ENCODE measurements at regions not wholly inside any gene's neighbourhood (a gene's known extent, or its start where the extent isn't known, plus 50 kb on each side); places are given as distances from the start of the nearest gene placed in this dataset.

DNA sequence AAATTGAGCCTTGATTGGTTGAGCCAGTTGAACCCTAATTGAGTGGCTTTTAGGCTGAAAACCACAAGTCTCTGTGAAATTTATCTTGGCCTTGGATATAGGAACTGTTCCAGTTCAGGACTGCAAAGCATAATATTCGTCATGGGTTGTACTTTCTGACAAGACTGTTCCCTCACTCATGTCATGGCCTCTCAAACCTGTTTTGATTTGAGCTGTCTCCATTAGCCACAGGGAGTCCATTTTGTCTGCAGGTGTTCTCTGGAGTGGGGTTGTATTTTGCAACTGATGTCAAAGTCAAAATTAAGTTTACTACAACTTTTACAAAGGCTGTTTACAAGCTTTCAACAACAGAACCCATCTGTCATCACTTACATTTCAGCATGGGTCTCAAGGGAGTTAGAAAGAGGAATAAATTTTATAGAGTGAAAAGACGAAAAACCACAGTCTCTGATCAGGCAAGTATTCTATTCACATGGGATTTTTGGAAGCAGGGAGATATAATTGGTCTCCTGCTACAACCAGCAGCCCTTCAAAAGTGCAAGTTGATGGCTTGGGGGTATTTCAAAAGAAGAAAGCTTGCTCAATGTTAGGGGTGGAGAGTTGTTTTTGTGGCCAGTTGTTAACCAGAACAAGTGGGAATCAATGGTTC, 1716.3 kb downstream of the C4orf33 start:
- DNase-seq (peak in 1 of 5 donors; percentile 7), FAIRE-seq (no peak)
- Histone ChIP-seq H3K27me3 (ENCODE audit: control insufficient read depth, insufficient read depth, low read length) (no peaks in the 10 kb centered on the region), H3K27ac (ENCODE audit: low read depth in 2 of 2, low read length in 2 of 2) (no peak overlapping the region), H3K9ac (ENCODE audit: low read length in 3 of 3) (no peak overlapping the region), H3K9me3 (ENCODE audit: control insufficient read depth in 2 of 3, insufficient read depth in 1 of 3, low read length in 3 of 3) (no peaks in the 10 kb centered on the region), H3K4me1 (ENCODE audit: control insufficient read depth in 2 of 3, insufficient read depth in 2 of 3, low read depth in 1 of 3, low read length in 3 of 3) (no peaks in the 10 kb centered on the region), H3K4me3 (ENCODE audit: low read length in 3 of 3) (no peak overlapping the region), H3K36me3 (ENCODE audit: control insufficient read depth in 2 of 3, insufficient read depth in 3 of 3, low read length in 3 of 3) (no peaks in the 10 kb centered on the region)
- TF ChIP-seq, protein P1, sequence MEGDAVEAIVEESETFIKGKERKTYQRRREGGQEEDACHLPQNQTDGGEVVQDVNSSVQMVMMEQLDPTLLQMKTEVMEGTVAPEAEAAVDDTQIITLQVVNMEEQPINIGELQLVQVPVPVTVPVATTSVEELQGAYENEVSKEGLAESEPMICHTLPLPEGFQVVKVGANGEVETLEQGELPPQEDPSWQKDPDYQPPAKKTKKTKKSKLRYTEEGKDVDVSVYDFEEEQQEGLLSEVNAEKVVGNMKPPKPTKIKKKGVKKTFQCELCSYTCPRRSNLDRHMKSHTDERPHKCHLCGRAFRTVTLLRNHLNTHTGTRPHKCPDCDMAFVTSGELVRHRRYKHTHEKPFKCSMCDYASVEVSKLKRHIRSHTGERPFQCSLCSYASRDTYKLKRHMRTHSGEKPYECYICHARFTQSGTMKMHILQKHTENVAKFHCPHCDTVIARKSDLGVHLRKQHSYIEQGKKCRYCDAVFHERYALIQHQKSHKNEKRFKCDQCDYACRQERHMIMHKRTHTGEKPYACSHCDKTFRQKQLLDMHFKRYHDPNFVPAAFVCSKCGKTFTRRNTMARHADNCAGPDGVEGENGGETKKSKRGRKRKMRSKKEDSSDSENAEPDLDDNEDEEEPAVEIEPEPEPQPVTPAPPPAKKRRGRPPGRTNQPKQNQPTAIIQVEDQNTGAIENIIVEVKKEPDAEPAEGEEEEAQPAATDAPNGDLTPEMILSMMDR (IDR thresholded peaks at IDR 0.05; ENCODE audit: borderline replicate concordance, extremely low read depth, insufficient read depth), result no peak
- intact Hi-C loops (cut with DNase I), result no loop called here

DNA sequence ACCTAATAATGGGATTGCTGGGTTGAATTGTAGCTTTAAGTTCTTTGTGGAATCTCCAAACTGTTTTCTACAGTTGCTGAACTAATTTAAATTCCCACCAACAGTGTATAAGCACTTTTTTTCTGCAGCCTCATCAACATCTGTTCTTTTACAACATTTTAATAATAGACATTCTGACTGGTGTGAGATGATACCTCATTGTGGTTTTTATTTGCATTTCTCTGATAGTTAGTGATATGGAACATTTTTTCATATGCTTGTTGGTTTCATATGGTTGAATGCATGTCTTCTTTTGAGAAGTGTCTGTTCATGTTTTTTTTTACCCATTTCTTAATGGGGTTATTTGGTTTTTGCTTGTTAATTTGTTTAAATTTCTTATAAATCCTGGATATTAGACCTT, 1718.9 kb downstream of the C4orf33 start:
- H3K4me3 ChIP-seq (ENCODE audit: low read length in 3 of 3), result no peak overlapping the region
- no peak overlapping the region for H3K9ac ChIP-seq (ENCODE audit: low read length in 3 of 3)
- H3K27ac ChIP-seq (ENCODE audit: low read depth in 2 of 2, low read length in 2 of 2), result no peak overlapping the region
- H3K4me1 ChIP-seq (ENCODE audit: control insufficient read depth in 2 of 3, insufficient read depth in 2 of 3, low read depth in 1 of 3, low read length in 3 of 3), result no peaks in the 10 kb centered on the region
- DNase-seq (no peak), FAIRE-seq (no peak)
- H3K9me3 ChIP-seq (ENCODE audit: control insufficient read depth in 2 of 3, insufficient read depth in 1 of 3, low read length in 3 of 3), result no peaks in the 10 kb centered on the region
- H3K36me3 ChIP-seq (ENCODE audit: control insufficient read depth in 2 of 3, insufficient read depth in 3 of 3, low read length in 3 of 3), result no peaks in the 10 kb centered on the region
- H3K27me3 ChIP-seq (ENCODE audit: control insufficient read depth, insufficient read depth, low read length), result no peaks in the 10 kb centered on the region
- TF ChIP-seq, protein P1 (IDR thresholded peaks at IDR 0.05; ENCODE audit: borderline replicate concordance, extremely low read depth, insufficient read depth), result no peak
- intact Hi-C loops (cut with DNase I), result no loop called here

DNA sequence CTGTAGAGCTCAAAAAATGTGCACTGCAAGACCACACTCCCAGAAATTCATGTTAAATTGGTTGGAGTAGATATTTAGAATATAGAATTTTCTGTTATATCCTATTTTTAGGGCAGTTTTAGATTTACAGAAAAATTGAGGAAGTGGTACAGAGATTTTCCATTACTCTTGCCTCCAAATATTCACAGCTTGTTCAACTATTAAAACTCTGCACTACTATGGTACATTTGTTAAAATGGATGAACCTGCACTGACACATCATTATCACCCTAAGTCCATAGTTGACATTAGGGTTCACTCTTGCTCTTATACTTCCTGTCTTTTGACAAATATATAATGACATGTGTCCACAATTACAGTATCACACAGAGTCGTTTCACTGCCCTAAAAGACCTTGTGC, 1724.5 kb downstream of the C4orf33 start:
- no peak overlapping the region for H3K9ac ChIP-seq (ENCODE audit: low read length in 3 of 3)
- H3K9me3 ChIP-seq (ENCODE audit: control insufficient read depth in 2 of 3, insufficient read depth in 1 of 3, low read length in 3 of 3), result no peaks in the 10 kb centered on the region
- H3K4me3 ChIP-seq (ENCODE audit: low read length in 3 of 3), result no peak overlapping the region
- no peaks in the 10 kb centered on the region for H3K4me1 ChIP-seq (ENCODE audit: control insufficient read depth in 2 of 3, insufficient read depth in 2 of 3, low read depth in 1 of 3, low read length in 3 of 3)
- FAIRE-seq, result no peak
- no peak overlapping the region for H3K27ac ChIP-seq (ENCODE audit: low read depth in 2 of 2, low read length in 2 of 2)
- DNase-seq, result no peak
- no peaks in the 10 kb centered on the region for H3K27me3 ChIP-seq (ENCODE audit: control insufficient read depth, insufficient read depth, low read length)
- intact Hi-C loops (cut with DNase I), result no loop called here
- H3K36me3 ChIP-seq (ENCODE audit: control insufficient read depth in 2 of 3, insufficient read depth in 3 of 3, low read length in 3 of 3), result no peaks in the 10 kb centered on the region
- TF ChIP-seq, protein P1 (IDR thresholded peaks at IDR 0.05; ENCODE audit: borderline replicate concordance, extremely low read depth, insufficient read depth), result no peak

DNA sequence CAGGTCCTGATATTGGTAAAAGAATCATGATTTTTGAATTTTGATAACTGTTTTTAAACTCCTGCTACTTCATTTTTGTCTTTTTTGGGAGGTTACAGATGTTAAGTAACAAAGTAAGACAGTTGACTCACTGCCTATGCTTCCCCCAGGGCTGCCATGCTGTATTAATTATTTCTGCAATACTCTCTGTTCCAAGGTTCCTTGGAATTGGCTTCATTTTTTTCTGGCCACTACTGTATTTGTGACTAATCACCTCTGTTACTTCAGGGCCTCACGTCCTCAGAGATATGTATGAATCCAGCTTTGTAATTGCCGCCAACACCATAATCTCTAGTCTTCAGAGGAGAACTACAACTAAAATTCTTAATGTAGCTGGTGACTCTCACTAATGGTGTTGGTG, 1729.3 kb downstream of the C4orf33 start:
- no peaks in the 10 kb centered on the region for H3K9me3 ChIP-seq (ENCODE audit: control insufficient read depth in 2 of 3, insufficient read depth in 1 of 3, low read length in 3 of 3)
- no peaks in the 10 kb centered on the region for H3K4me1 ChIP-seq (ENCODE audit: control insufficient read depth in 2 of 3, insufficient read depth in 2 of 3, low read depth in 1 of 3, low read length in 3 of 3)
- H3K27ac ChIP-seq (ENCODE audit: low read depth in 2 of 2, low read length in 2 of 2), result no peak overlapping the region
- intact Hi-C loops (cut with DNase I), result no loop called here
- H3K4me3 ChIP-seq (ENCODE audit: low read length in 3 of 3), result no peak overlapping the region
- no peak for DNase-seq
- no peaks in the 10 kb centered on the region for H3K36me3 ChIP-seq (ENCODE audit: control insufficient read depth in 2 of 3, insufficient read depth in 3 of 3, low read length in 3 of 3)
- H3K9ac ChIP-seq (ENCODE audit: low read length in 3 of 3), result no peak overlapping the region
- H3K27me3 ChIP-seq (ENCODE audit: control insufficient read depth, insufficient read depth, low read length), result no peaks in the 10 kb centered on the region
- FAIRE-seq, result no peak
- TF ChIP-seq, protein P1 (IDR thresholded peaks at IDR 0.05; ENCODE audit: borderline replicate concordance, extremely low read depth, insufficient read depth), result no peak

Data from kidney (tissue), 13 donors.